Activated CD4-positive, alpha-beta memory T cell treated with anti-CD3 and anti-CD28 coated beads for 36 hours (primary cell): ENCODE measurements at regions not wholly inside any gene's neighbourhood (a gene's known extent, or its start where the extent isn't known, plus 50 kb on each side); places are given as distances from the start of the nearest gene placed in this dataset.

Experiments used
- CTCF ChIA-PET: fragments of 350-600 bp; sonication (Branson Sonifier 250); formaldehyde crosslinking; loops from one replicate; lab custom pipeline; 2021; ENCODE audit warnings: antibody characterized with exemption, inconsistent platforms; lab: Charles Lee
- POLR2A ChIA-PET: fragments of 350-600 bp; sonication (Branson Sonifier 250); formaldehyde crosslinking; loops from one replicate; lab custom pipeline; 2021; ENCODE audit warnings: antibody characterized with exemption; lab: Charles Lee
- DNase-seq: peaks from one replicate; pipeline ENCODE4 v3.0.0-alpha.2; 2020
- H3K27ac Mint-ChIP-seq: one replicate; pipeline ENCODE4 v1.8.0; 2021; ENCODE audit warnings: mixed read lengths
- H3K27me3 Mint-ChIP-seq: one replicate; pipeline ENCODE4 v1.8.0; 2021; ENCODE audit warnings: mixed read lengths
- H3K36me3 Mint-ChIP-seq: one replicate; pipeline ENCODE4 v1.8.0; 2021; ENCODE audit warnings: mixed read lengths
- H3K4me1 Mint-ChIP-seq: one replicate; pipeline ENCODE4 v1.8.0; 2021; ENCODE audit warnings: low read depth, mixed read lengths
- H3K4me3 Mint-ChIP-seq: one replicate; pipeline ENCODE4 v1.8.0; 2021; ENCODE audit warnings: mild to moderate bottlenecking, mixed read lengths
- H3K9me3 Mint-ChIP-seq: one replicate; pipeline ENCODE4 v1.8.0; 2021; ENCODE audit warnings: mixed read lengths
- intact Hi-C: fragments of 100-400 bp; cut with micrococcal nuclease; formaldehyde crosslinking; loops from one replicate; pipeline ENCODE4 v1.15.1; 2023

DNA sequence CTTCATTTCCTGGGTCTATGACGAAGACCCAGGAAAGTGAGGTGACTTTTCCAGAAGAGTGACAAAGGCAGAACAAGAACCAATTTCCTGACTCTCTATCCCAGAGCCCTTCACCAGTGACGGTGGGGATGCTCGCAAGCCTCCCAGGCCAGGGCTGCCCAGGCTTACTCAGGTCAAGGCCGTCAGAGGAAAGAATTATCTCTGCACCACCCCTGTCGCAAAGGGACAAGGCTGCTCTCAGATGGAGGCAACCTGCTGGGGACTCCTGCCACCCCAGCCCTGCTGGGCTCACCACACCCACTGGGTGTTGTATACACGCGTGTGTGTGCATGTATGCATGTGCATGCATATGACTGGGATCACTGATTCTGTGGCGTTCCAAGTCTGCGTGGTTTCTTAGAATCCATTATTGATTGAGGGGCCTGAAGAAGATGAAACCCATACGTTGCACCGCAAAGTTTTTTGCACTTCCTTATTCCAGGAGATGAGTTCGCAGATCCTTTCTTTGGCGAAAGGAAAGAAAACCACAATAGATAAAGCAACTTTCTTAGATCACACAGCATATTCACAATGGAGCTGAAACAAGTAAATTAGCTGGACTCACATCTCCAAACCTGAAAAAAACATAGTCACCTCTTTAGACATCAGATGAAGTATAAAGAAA, 255.8 kb downstream of the RHOU start:
- DNase-seq, result no peak
- H3K4me3 Mint-ChIP-seq, result no peak overlapping the region
- H3K36me3 Mint-ChIP-seq, result no peaks in the 10 kb centered on the region
- no peaks in the 10 kb centered on the region for H3K27me3 Mint-ChIP-seq
- ChIA-PET CTCF (no interaction called here), POLR2A (no interaction called here)
- H3K4me1 Mint-ChIP-seq, result no peaks in the 10 kb centered on the region
- no peaks in the 10 kb centered on the region for H3K9me3 Mint-ChIP-seq
- intact Hi-C loops, result no loop called here
- no peak overlapping the region for H3K27ac Mint-ChIP-seq

DNA sequence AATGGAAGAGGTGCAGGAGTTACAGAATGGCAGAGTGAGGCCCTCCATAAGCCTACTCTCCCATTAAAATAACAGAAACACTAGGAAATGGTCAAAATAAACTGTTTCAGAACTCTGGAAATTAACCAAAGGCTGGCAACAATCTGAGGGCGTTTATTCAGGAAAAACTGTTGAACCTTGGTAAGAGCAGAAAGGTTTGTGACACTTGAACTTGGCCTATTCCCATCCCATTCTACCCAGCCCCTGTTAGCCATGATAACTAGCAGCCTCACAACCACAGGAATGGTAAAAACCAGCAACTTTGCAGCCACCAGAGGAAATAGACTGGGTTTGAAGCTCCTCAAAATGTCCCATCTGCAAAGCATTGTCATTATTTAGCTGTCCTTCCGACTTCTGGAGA, 256.8 kb downstream of the RHOU start:
- DNase-seq, result no peak
- Mint-ChIP-seq H3K4me1 (no peaks in the 10 kb centered on the region), H3K36me3 (no peaks in the 10 kb centered on the region), H3K27me3 (no peaks in the 10 kb centered on the region), H3K27ac (no peak overlapping the region), H3K4me3 (no peak overlapping the region), H3K9me3 (no peaks in the 10 kb centered on the region)
- CTCF ChIA-PET, result no interaction called here
- POLR2A ChIA-PET, result no interaction called here
- intact Hi-C loops, result no loop called here

DNA sequence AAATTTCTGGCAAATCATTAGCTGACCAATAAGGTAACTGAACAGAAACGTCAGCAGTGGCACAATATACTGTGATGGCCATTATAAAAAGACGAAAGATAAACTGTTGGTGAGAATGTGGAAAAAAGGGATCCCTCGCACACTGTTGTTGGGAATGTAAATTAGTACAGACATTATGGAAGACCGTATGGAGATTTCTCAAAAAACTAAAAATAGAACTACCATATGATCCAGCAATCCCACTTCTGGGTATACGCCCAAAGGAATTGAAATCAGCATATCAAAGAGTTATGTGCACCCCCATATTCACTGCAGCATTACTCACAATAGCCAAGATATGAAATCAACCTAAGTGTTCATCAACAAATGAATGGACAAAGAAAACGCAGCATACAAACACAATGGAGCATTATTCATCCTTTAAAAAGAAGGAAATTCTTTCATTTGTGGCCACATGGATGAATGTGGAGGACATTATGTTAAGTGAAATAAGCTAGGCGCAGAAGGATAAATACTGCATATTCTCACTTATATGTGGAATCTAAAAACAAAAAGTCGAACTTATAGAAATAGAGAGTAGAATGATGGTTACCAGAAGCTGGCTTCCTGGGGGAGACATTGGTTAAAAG, 257.7 kb downstream of the RHOU start:
- Mint-ChIP-seq H3K9me3 (no peaks in the 10 kb centered on the region), H3K36me3 (no peaks in the 10 kb centered on the region), H3K4me3 (no peak overlapping the region), H3K4me1 (no peaks in the 10 kb centered on the region), H3K27me3 (no peaks in the 10 kb centered on the region), H3K27ac (no peak overlapping the region)
- ChIA-PET CTCF (no interaction called here), POLR2A (no interaction called here)
- intact Hi-C loops, result no loop called here
- no peak for DNase-seq

DNA sequence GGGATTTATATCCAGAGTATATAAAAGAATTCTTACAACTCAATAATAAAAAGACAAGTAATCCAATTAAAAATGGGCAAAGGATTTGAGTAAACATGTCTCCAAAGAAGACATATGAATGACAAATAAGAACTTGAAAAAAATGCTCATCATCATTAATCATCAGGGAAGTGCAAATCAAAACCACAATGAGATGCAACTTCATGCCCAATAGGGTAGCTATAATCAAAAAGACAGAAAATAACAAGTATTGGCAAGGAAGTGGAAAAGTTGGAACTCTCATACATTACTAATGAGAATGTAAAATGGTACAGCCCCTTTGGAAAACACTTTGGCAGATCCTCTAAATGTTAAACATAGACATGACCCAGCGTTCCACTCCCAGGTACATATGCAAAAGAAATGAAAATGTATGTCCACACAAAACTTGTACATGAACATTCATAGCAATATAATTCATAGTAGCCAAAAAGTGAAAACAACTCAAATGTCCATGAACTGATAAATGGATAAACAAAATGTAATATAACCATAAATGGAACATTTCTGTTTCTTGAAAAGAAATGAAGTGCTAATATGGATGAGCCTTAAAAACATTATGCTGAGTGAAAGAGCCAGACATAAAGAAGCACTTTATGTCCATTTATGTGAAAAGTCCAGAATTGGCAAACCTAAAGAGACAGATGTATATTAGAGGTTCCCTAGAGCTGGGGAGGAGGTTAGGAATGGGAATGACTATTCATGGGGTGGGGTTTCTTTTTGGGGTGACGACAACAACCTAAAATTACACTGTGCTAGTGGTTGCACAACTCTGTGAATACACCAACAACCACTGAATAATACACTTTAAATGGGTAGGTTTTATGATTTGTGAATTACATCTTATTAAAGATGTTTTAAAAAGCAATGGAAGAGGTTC, 259.7 kb downstream of the RHOU start:
- Mint-ChIP-seq H3K4me3 (no peak overlapping the region), H3K9me3 (no peaks in the 10 kb centered on the region), H3K27me3 (no peaks in the 10 kb centered on the region), H3K27ac (no peak overlapping the region), H3K4me1 (no peaks in the 10 kb centered on the region), H3K36me3 (no peaks in the 10 kb centered on the region)
- intact Hi-C loops, result no loop called here
- POLR2A ChIA-PET, result no interaction called here
- no peak for DNase-seq
- CTCF ChIA-PET, result no interaction called here

DNA sequence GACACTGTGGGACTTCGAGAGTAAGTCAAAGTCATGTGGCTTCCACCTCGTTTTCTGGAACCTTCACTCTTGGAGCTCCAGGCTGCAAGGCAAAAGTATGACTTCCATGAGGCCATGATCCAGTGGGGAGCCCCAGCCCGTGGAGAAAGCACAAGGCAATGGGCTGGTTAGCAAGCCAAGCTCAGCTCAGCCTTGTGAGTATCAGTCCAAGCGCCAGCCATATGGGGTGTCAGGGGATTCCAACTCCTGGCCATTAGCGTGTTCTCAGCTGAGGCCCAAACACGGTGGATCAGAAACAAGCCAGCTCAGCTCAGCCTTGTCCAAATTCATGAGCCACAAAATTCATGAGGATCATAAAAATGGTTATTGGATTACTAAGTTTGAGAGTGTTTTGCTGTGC, 261.0 kb downstream of the RHOU start:
- intact Hi-C loops, result no loop called here
- no peaks in the 10 kb centered on the region for H3K36me3 Mint-ChIP-seq
- H3K4me1 Mint-ChIP-seq, result peaks cover 1% of the 10 kb centered on the region
- no peaks in the 10 kb centered on the region for H3K27me3 Mint-ChIP-seq
- H3K27ac Mint-ChIP-seq, result no peak overlapping the region
- ChIA-PET POLR2A (no interaction called here), CTCF (no interaction called here)
- no peak for DNase-seq
- no peak overlapping the region for H3K4me3 Mint-ChIP-seq
- no peaks in the 10 kb centered on the region for H3K9me3 Mint-ChIP-seq

DNA sequence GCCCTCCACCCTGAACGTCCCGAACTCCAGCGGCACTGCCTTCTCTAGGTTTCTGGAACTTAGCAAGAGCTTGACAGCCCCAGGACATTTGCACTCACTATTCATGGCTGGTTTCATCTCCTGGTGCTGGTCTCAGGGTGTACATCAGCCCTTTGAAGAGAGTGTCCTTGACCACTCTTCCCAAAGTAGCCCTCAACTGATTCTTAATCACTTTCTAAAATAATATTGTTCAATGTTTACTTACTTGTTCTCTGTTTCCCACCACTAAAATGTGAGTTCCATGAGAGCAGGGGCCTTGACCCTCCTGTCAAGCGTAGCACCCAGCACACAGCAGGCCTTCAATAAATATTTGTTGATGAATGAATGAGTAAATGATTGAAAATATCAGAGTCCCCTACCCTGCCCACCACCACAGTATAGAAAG, 262.5 kb downstream of the RHOU start:
- H3K4me3 Mint-ChIP-seq, result no peak overlapping the region
- intact Hi-C loops, result no loop called here
- H3K4me1 Mint-ChIP-seq, result peaks cover 7% of the 10 kb centered on the region
- ChIA-PET CTCF (no interaction called here), POLR2A (no interaction called here)
- H3K36me3 Mint-ChIP-seq, result no peaks in the 10 kb centered on the region
- H3K27me3 Mint-ChIP-seq, result no peaks in the 10 kb centered on the region
- H3K9me3 Mint-ChIP-seq, result no peaks in the 10 kb centered on the region
- DNase-seq, result no peak
- no peak overlapping the region for H3K27ac Mint-ChIP-seq

DNA sequence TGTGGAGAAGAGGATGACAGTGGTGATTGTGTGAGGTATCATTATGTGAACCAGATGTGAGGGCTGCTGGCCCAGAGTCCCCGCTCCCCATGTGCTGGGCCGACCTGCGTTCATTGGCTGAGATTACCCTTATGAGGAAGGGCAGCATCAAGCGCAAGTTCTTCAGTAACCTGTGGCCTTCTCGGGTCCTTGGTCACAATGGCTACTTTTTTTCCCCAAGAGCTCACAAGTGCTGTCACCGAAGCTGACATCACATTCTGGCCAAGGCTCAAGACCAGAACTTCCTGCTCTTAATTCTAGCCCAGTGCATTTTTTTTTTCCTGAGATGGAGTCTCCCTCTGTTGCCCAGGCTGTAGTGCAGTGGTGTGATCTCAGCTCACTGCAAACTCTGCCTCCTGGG, 262.9 kb downstream of the RHOU start:
- H3K27me3 Mint-ChIP-seq, result no peaks in the 10 kb centered on the region
- ChIA-PET POLR2A (no interaction called here), CTCF (no interaction called here)
- H3K4me3 Mint-ChIP-seq, result no peak overlapping the region
- no peaks in the 10 kb centered on the region for H3K9me3 Mint-ChIP-seq
- peaks cover 7% of the 10 kb centered on the region for H3K4me1 Mint-ChIP-seq
- DNase-seq, result no peak
- no peaks in the 10 kb centered on the region for H3K36me3 Mint-ChIP-seq
- intact Hi-C loops, result no loop called here
- no peak overlapping the region for H3K27ac Mint-ChIP-seq

DNA sequence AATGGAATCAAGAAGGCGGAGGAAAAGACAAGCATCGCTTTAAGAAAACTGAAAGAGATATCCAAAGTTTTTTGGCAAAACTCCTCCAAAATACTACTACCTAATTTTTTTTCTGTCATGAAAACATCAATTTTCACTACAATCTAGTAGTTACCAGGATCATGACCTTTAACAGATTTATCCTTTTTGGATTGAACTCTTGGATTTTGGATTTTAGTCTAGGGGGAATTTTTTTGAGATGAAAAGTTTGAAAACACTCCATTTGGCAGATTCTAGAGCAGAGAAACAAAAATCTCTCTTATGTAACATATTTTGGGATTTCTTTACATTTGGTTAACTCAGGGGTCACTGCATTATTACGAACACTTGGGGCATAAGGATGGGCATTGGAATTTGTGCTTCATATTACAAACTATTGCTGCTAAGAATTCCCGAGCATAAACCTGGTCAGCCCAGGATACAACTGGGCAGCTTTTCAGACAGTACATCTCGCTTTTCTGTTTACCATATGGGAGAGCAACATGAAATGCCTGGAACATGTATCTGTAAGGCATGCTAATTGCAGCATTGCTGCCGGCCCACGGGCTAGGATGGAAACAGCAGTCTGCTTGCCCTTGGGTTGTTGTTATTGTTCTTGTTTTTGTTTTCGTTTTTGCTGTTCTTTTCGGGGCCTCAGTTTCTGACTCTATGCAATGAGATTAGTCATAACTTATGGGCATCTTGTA, 264.3 kb downstream of the RHOU start:
- Mint-ChIP-seq H3K4me3 (no peak overlapping the region), H3K4me1 (peaks cover 7% of the 10 kb centered on the region), H3K27me3 (no peaks in the 10 kb centered on the region), H3K9me3 (no peaks in the 10 kb centered on the region), H3K36me3 (no peaks in the 10 kb centered on the region), H3K27ac (no peak overlapping the region)
- ChIA-PET POLR2A (no interaction called here), CTCF (no interaction called here)
- no peak for DNase-seq
- intact Hi-C loops, result no loop called here

DNA sequence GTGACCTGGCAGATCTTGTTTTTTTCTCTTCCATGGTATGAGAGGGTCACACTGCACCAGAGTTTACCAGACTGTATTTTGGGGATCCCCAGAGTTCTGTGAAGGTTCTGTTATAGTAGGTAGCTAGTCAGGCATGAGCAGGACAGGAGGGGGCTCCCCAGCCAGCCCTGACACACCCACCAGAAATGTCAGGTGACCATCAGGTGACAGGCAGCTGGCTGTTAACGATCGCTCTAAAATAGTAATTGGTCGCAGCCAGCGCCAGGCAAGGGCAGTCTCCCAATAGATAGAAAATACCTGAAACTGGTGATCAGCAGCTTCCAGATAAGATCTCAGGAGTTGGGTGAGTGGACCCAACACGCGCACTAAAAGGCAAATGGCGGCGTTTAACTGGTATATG, 264.9 kb downstream of the RHOU start:
- Mint-ChIP-seq H3K27me3 (no peaks in the 10 kb centered on the region), H3K4me1 (peaks cover 7% of the 10 kb centered on the region), H3K36me3 (no peaks in the 10 kb centered on the region)

DNA sequence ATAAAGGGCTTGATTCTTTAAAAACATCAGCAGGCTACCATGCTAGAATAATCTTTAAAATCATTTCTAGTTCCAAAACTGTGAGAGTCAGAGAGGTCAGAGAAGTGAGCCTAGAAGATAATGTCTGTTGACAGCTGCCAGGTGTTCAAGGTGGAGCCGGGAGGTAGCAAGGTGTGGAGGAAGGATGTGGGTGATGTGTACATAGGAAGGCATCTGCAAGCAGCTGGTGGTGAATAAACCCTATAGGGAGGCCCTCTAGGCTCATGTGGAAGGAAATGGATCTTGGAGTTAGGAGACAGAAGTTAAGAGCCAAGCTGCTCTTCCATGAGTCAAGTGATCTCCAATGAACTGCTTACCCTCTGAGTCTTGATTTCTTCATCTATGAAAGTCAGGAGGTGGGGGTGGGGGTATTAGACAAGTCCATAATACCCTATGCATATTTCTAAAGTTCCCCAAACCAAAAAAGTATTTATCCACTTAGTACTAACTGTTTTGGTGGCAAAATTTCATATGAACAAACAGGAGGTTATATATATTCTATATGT, 266.3 kb downstream of the RHOU start:
- ChIA-PET CTCF (interaction anchor here (0.7 kb wide), 1 partner anchor 87 kb away, joined by 3 read pairs; no protein-coding TSS in a partner anchor), POLR2A (no interaction called here)
- intact Hi-C loops, result no loop called here
- Mint-ChIP-seq H3K36me3 (no peaks in the 10 kb centered on the region), H3K27me3 (no peaks in the 10 kb centered on the region), H3K4me1 (peaks cover 7% of the 10 kb centered on the region), H3K4me3 (no peak overlapping the region), H3K27ac (no peak overlapping the region), H3K9me3 (no peaks in the 10 kb centered on the region)
- no peak for DNase-seq

More for the DNA sequence above, 264.9 kb downstream of the RHOU start:
- CTCF ChIA-PET, result no interaction called here
- H3K4me3 Mint-ChIP-seq, result no peak overlapping the region
- H3K9me3 Mint-ChIP-seq, result no peaks in the 10 kb centered on the region
- no peak overlapping the region for H3K27ac Mint-ChIP-seq
- intact Hi-C loops, result no loop called here
- POLR2A ChIA-PET, result no interaction called here
- no peak for DNase-seq

DNA sequence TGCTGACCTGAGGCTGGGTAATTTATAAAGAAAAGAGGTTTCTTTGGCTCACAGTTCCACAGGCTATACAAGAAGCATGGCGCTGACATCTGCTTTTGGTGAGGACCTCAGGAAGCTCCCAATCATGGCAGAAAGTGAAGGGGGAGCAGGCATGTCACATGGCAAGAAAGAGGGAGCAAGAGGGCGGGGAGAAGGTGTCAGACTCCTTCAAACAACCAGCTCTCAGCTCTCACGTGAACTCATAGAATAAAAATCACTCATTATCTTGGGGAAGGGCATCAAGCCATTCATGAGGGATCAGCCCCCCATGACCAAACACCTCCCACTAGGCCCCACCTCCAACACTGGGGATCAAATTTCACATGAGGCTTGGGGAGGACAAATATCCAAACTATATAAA, 266.8 kb downstream of the RHOU start:
- no peak for DNase-seq
- ChIA-PET CTCF (no interaction called here), POLR2A (no interaction called here)
- peaks cover 7% of the 10 kb centered on the region for H3K4me1 Mint-ChIP-seq
- H3K36me3 Mint-ChIP-seq, result no peaks in the 10 kb centered on the region
- H3K27me3 Mint-ChIP-seq, result no peaks in the 10 kb centered on the region
- H3K9me3 Mint-ChIP-seq, result no peaks in the 10 kb centered on the region
- intact Hi-C loops, result no loop called here
- no peak overlapping the region for H3K27ac Mint-ChIP-seq
- no peak overlapping the region for H3K4me3 Mint-ChIP-seq

DNA sequence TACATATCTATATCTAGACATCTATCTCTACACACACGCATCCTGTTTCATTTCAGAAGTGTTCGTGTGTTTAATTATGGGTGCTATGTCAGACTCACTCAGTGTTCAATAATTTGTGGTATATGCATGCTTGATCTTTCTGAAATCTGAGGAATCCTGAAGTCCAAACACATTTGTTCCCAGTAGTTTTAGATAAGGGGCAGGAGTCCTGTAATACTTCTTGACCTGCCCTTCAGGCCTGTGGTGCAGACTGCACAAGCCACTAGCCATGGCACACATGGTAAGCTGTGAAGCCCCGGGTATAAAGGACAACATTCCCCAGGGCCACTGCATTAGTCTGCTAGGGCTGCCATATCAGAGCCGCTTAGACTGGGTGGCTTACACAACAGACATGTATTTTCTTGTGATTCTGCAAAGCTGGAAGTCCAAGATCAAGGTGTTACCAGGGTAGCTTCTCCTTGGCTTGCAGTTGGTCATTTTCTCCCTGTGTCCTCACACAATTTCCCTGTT, 267.2 kb downstream of the RHOU start:
- ChIA-PET CTCF (no interaction called here), POLR2A (no interaction called here)
- H3K27ac Mint-ChIP-seq, result no peak overlapping the region
- DNase-seq, result no peak
- peaks cover 7% of the 10 kb centered on the region for H3K4me1 Mint-ChIP-seq
- no peak overlapping the region for H3K4me3 Mint-ChIP-seq
- no peaks in the 10 kb centered on the region for H3K9me3 Mint-ChIP-seq
- H3K27me3 Mint-ChIP-seq, result no peaks in the 10 kb centered on the region
- H3K36me3 Mint-ChIP-seq, result no peaks in the 10 kb centered on the region
- intact Hi-C loops, result no loop called here
